CD8-positive, alpha-beta memory T cell (primary cell): ENCODE measurements at regions not wholly inside any gene's neighbourhood (a gene's known extent, or its start where the extent isn't known, plus 50 kb on each side); places are given as distances from the start of the nearest gene placed in this dataset.

ENCODE experiments used
- CTCF ChIA-PET: fragments of 350-600 bp; sonication (Branson Sonifier 250); formaldehyde crosslinking; loops from one replicate; lab custom pipeline; 2021; ENCODE audit warnings: antibody characterized with exemption; lab: Charles Lee
- POLR2A ChIA-PET: fragments of 350-600 bp; sonication (Branson Sonifier 250); formaldehyde crosslinking; loops from one replicate; lab custom pipeline; 2021; ENCODE audit warnings: antibody characterized with exemption; lab: Charles Lee
- DNase-seq, 5 donors: peaks; one replicate each; pipeline versions ENCODE4 v3.0.0 to v3.0.0-alpha.2; 2020 to 2022; ENCODE audit warnings: mixed read lengths in 1 of 5
- H3K27ac ChIP-seq: one replicate; pipeline ENCODE4 v1.7.0; 2013; ENCODE audit warnings: low read depth, mild to moderate bottlenecking, low read length, moderate library complexity
- H3K27me3 ChIP-seq: 2 replicates; pipeline ENCODE4 v1.7.0; 2013; ENCODE audit warnings: low read length, mild to moderate bottlenecking; ENCODE audit not compliant: insufficient read depth, poor library complexity, severe bottlenecking
- H3K36me3 ChIP-seq: 2 replicates; pipeline ENCODE4 v1.7.0; 2013; ENCODE audit warnings: mild to moderate bottlenecking, low read length, moderate library complexity; ENCODE audit not compliant: insufficient read depth
- H3K4me1 ChIP-seq: 2 replicates; pipeline ENCODE4 v1.7.0; 2013; ENCODE audit warnings: mild to moderate bottlenecking, low read length, moderate library complexity; ENCODE audit not compliant: insufficient read depth
- H3K4me3 ChIP-seq: 2 replicates; pipeline ENCODE4 v1.7.0; 2013; ENCODE audit warnings: mild to moderate bottlenecking, low read length
- H3K9me3 ChIP-seq: 2 replicates; pipeline ENCODE4 v1.7.0; 2013; ENCODE audit warnings: mild to moderate bottlenecking, low read length
- H3K27ac Mint-ChIP-seq, 8 donors: one replicate each; pipeline ENCODE4 v1.8.0; 2020 to 2021; ENCODE audit warnings: mixed read lengths in 8 of 8, mild to moderate bottlenecking in 6 of 8, inconsistent platforms in 3 of 8, moderate library complexity in 3 of 8
- H3K27me3 Mint-ChIP-seq, 2 donors: one replicate each; pipeline ENCODE4 v1.8.0; 2020 to 2021; ENCODE audit warnings: mixed read lengths in 2 of 2, mild to moderate bottlenecking in 1 of 2, moderate library complexity in 1 of 2
- H3K36me3 Mint-ChIP-seq, 3 donors: one replicate each; pipeline ENCODE4 v1.8.0; 2020 to 2021; ENCODE audit warnings: mixed read lengths in 3 of 3, inconsistent platforms in 1 of 3, mild to moderate bottlenecking in 1 of 3
- H3K4me1 Mint-ChIP-seq, 3 donors: one replicate each; pipeline ENCODE4 v1.8.0; 2020 to 2021; ENCODE audit warnings: mixed read lengths in 3 of 3, inconsistent platforms in 1 of 3, mild to moderate bottlenecking in 1 of 3
- H3K4me3 Mint-ChIP-seq, 7 donors: one replicate each; pipeline ENCODE4 v1.8.0; 2020 to 2021; ENCODE audit warnings: mixed read lengths in 7 of 7, mild to moderate bottlenecking in 6 of 7, moderate library complexity in 4 of 7, inconsistent platforms in 2 of 7
- H3K9me3 Mint-ChIP-seq, 5 donors: one replicate each; pipeline ENCODE4 v1.8.0; 2020 to 2022; ENCODE audit warnings: mixed read lengths in 5 of 5, mild to moderate bottlenecking in 3 of 5, moderate library complexity in 2 of 5, inconsistent platforms in 1 of 5

DNA sequence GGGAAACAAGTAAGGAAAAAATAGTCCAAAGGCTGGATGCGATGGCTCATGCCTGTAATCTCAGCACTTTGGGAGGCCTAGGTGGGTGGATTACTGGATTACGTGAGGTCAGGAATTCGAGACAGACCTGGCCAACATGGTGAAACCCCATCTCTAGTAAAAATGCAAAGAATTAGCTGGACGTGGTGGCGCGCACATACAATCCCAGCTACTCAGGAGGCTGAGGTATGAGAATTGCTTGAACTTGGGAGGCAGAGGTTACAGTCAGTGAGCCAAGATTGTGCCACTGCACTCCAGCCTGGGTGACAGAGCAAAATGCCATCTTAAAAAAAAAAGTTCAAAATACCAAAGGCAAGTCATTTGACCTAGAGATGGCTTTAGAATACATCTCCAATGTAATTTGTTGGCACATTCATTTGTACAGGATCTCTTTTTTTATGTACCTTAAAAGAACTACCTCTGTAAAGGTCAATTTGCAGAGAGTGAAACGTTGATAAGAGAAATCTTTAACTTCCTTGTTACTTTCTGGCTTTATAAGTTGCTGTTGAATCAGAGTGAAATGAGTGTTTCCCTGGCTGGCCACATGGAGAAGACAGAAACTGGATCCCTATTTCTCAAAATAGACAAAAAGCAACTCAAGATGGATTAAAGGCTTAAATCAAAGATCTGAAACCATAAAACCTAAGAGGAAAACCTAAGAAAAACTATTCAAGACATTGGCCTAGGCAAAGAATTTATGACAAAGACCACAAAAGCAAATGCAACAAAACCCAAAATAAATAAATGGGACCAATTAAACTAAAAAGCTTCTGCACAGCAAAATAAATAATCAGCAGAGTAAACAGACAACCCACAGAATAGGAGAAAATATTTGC lies 260.7 kb downstream of the KLF6 start:
- Histone ChIP-seq H3K36me3 (no peaks in the 10 kb centered on the region), H3K9me3 (no peaks in the 10 kb centered on the region), H3K4me3 (no peak overlapping the region), H3K27ac (no peak overlapping the region), H3K27me3 (no peaks in the 10 kb centered on the region), H3K4me1 (no peaks in the 10 kb centered on the region)
- Mint-ChIP-seq H3K27ac (no peak overlapping the region), H3K4me1 (peaks cover 0 to 4% (median 3%) of the 10 kb centered on the region in 3 donors), H3K27me3 (peaks cover 10 to 19% of the 10 kb centered on the region in 2 donors), H3K36me3 (peaks cover 0 to 2% (median 0%) of the 10 kb centered on the region in 3 donors), H3K9me3 (no peaks in the 10 kb centered on the region), H3K4me3 (no peak overlapping the region)
- ChIA-PET POLR2A (no interaction called here), CTCF (no interaction called here)
- no peak for DNase-seq

DNA sequence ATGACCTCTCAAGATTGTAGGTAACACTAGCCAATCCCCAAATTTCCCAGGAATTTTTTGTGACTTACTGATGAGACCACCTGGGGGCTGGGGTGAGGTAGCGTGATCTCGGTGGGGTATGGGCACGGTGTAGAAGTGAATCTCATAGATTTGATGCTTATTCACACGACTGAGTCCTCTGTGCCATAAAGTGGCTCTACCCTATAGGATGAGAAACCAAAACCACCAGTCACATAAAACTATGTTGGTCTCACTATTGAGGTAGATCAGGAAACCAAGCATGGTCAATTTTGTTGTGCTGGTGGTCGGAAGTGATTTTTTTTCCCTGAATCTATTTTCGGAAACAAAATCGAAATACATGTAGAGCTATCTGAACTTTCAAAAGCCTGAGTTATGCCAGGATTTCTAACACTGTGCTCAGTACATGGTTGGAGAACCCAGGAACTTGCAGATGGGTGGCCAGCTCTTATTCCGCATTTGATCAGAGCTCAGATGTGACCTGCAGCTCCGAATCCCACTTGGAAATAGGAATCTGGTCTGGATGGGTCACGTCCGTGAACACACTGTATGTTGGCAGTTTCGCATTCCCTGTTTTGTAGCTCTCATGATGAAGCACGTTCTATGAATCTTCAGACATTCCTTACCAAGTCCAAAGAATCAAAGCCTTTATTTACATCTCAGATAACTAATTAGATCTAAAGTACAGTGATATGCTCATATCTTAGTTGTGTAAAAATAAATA lies 261.5 kb downstream of the KLF6 start:
- ChIA-PET CTCF (no interaction called here), POLR2A (no interaction called here)
- no peaks in the 10 kb centered on the region for H3K9me3 Mint-ChIP-seq
- no peaks in the 10 kb centered on the region for H3K36me3 ChIP-seq
- no peak overlapping the region for H3K27ac Mint-ChIP-seq
- peaks cover 0 to 4% (median 3%) of the 10 kb centered on the region in 3 donors for H3K4me1 Mint-ChIP-seq
- peaks cover 10 to 19% of the 10 kb centered on the region in 2 donors for H3K27me3 Mint-ChIP-seq
- no peaks in the 10 kb centered on the region for H3K27me3 ChIP-seq
- H3K4me3 Mint-ChIP-seq: no peak overlapping the region
- no peak overlapping the region for H3K27ac ChIP-seq
- no peak for DNase-seq
- H3K36me3 Mint-ChIP-seq: peaks cover 0 to 2% (median 0%) of the 10 kb centered on the region in 3 donors
- no peak overlapping the region for H3K4me3 ChIP-seq
- no peaks in the 10 kb centered on the region for H3K9me3 ChIP-seq
- no peaks in the 10 kb centered on the region for H3K4me1 ChIP-seq

DNA sequence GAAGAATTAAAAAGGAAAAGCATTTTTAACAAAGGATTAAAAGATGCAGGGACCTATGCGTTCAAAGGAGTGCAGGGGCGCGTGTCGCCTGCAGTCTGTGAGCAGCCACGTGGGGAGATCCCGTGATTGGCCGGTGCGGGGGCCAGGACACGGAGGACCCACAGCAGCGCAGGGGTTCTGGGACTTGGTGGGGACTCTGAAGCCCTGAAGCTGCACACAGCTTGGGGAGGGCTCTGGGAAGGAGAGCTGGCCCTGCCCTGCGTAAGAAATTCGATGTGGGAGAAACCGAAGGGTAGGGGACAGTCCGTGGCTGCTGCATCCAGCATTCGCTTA lies 268.1 kb downstream of the KLF6 start:
- CTCF ChIA-PET: no interaction called here
- Histone ChIP-seq H3K4me3 (no peak overlapping the region), H3K36me3 (no peaks in the 10 kb centered on the region), H3K27me3 (no peaks in the 10 kb centered on the region), H3K9me3 (no peaks in the 10 kb centered on the region), H3K27ac (no peak overlapping the region), H3K4me1 (no peaks in the 10 kb centered on the region)
- H3K9me3 Mint-ChIP-seq: no peaks in the 10 kb centered on the region
- H3K27me3 Mint-ChIP-seq: peaks cover 6 to 32% of the 10 kb centered on the region in 2 donors
- no peaks in the 10 kb centered on the region for H3K36me3 Mint-ChIP-seq
- H3K27ac Mint-ChIP-seq: no peak overlapping the region
- DNase-seq: no peak
- POLR2A ChIA-PET: no interaction called here
- H3K4me3 Mint-ChIP-seq: no peak overlapping the region
- peaks cover 2 to 6% (median 4%) of the 10 kb centered on the region in 3 donors for H3K4me1 Mint-ChIP-seq

- H3K9me3 Mint-ChIP-seq: no peaks in the 10 kb centered on the region
- ChIA-PET CTCF (no interaction called here), POLR2A (no interaction called here)
- no peak overlapping the region for H3K4me3 Mint-ChIP-seq
- no peak for DNase-seq
- no peaks in the 10 kb centered on the region for H3K27me3 ChIP-seq
- no peak overlapping the region for H3K27ac Mint-ChIP-seq
- H3K36me3 ChIP-seq: no peaks in the 10 kb centered on the region
- H3K27me3 Mint-ChIP-seq: peaks cover 6 to 31% of the 10 kb centered on the region in 2 donors
- H3K4me3 ChIP-seq: no peak overlapping the region
- H3K4me1 Mint-ChIP-seq: peaks cover 2 to 6% (median 4%) of the 10 kb centered on the region in 3 donors
- no peaks in the 10 kb centered on the region for H3K9me3 ChIP-seq
- H3K4me1 ChIP-seq: no peaks in the 10 kb centered on the region
- H3K36me3 Mint-ChIP-seq: no peaks in the 10 kb centered on the region
- H3K27ac ChIP-seq: no peak overlapping the region
Observed at GRCh38 chr10:3516234-3516922, 268.6 kb downstream of the KLF6 start.

DNA sequence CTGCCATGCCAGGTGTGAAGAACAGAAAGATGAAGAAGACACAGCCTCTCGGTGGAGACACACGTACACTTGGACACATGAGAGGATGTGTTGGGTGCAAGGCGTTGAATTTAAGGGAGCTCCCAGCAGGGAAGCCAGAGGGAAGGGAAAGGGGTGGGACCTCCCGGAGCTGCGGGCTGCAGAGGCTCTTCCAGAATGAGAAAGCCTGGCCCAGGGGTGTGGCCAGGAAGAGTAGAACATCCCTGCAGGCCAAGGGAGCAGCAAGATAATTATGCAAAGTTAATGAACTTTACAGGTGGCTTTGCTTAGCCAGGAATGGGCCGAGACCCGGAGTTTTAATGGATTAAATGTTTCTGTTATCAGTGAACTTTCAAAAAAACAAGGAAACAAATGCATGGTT lies 270.3 kb downstream of the KLF6 start:
- no peak overlapping the region for H3K27ac Mint-ChIP-seq
- CTCF ChIA-PET: interaction anchor here (1.0 kb wide), 1 partner anchor 15 kb away, joined by 3 read pairs; no protein-coding TSS in a partner anchor
- no peaks in the 10 kb centered on the region for H3K9me3 ChIP-seq
- no peak overlapping the region for H3K4me3 ChIP-seq
- no peaks in the 10 kb centered on the region for H3K36me3 ChIP-seq
- DNase-seq: no peak
- no peaks in the 10 kb centered on the region for H3K4me1 ChIP-seq
- no peaks in the 10 kb centered on the region for H3K27me3 ChIP-seq
- peaks cover 4 to 13% (median 6%) of the 10 kb centered on the region in 3 donors for H3K4me1 Mint-ChIP-seq
- H3K27me3 Mint-ChIP-seq: peaks cover 2 to 18% of the 10 kb centered on the region in 2 donors
- H3K9me3 Mint-ChIP-seq: no peaks in the 10 kb centered on the region
- no peak overlapping the region for H3K27ac ChIP-seq
- POLR2A ChIA-PET: no interaction called here
- no peak overlapping the region for H3K4me3 Mint-ChIP-seq
- no peaks in the 10 kb centered on the region for H3K36me3 Mint-ChIP-seq

DNA sequence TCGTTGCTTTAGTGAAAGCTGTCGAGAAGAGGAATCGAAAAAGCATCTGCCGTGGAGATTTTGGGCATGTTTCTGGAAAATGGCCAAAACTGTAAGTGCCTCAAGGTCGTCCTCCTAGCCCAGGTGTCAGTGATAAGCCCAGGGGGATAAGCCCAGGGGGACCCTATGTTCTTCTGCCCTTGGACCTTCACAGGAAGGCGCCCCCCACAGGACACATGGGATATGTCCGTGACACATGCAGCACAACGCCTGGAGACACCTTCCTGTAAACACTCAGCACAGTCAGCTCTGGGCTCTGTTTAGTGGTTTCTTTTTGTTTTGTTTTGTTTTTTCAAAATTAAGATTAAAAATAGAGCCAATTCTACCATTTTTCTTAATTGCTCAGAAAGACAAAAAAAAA lies 272.7 kb downstream of the KLF6 start:
- Mint-ChIP-seq H3K9me3 (no peaks in the 10 kb centered on the region), H3K27ac (no peak overlapping the region), H3K4me3 (no peak overlapping the region), H3K4me1 (peaks cover 4 to 13% (median 6%) of the 10 kb centered on the region in 3 donors), H3K27me3 (peaks cover 2 to 10% of the 10 kb centered on the region in 2 donors), H3K36me3 (no peaks in the 10 kb centered on the region)
- Histone ChIP-seq H3K4me3 (no peak overlapping the region), H3K36me3 (no peaks in the 10 kb centered on the region), H3K27ac (no peak overlapping the region), H3K9me3 (no peaks in the 10 kb centered on the region), H3K27me3 (no peaks in the 10 kb centered on the region), H3K4me1 (no peaks in the 10 kb centered on the region)
- no peak for DNase-seq
- ChIA-PET CTCF (interaction anchor here (0.7 kb wide), 1 partner anchor 164 kb away, joined by 4 read pairs; no protein-coding TSS in a partner anchor), POLR2A (no interaction called here)

DNA sequence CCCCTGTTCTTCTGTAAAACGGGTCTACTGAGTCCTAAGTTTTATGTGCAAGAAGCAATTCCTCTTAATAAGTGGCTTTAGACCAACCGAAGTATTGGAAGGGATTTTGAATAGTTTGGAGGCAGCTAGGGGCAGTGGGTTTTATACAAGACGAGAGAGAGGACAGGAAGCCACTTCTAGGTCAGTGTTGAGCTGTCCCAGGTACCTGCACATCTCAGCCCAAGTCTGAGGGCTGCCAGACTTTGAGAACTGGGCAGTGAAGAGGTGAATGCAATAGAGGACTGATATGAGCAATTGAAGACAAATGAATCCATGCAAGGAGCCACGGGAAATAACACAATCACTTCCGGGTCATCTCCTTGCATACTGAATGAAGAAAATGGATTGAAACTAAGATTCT lies 273.5 kb downstream of the KLF6 start:
- Histone ChIP-seq H3K4me1 (no peaks in the 10 kb centered on the region), H3K4me3 (no peak overlapping the region), H3K27ac (no peak overlapping the region), H3K9me3 (no peaks in the 10 kb centered on the region), H3K36me3 (no peaks in the 10 kb centered on the region), H3K27me3 (no peaks in the 10 kb centered on the region)
- peaks cover 2 to 6% of the 10 kb centered on the region in 2 donors for H3K27me3 Mint-ChIP-seq
- POLR2A ChIA-PET: no interaction called here
- peaks cover 0 to 2% (median 0%) of the 10 kb centered on the region in 3 donors for H3K36me3 Mint-ChIP-seq
- no peak for DNase-seq
- no peaks in the 10 kb centered on the region for H3K9me3 Mint-ChIP-seq
- CTCF ChIA-PET: no interaction called here
- no peak overlapping the region for H3K4me3 Mint-ChIP-seq
- H3K27ac Mint-ChIP-seq: no peak overlapping the region
- peaks cover 1 to 9% (median 2%) of the 10 kb centered on the region in 3 donors for H3K4me1 Mint-ChIP-seq
